IgD-negative memory B cell (primary cell): ENCODE measurements at regions not wholly inside any gene's neighbourhood (a gene's known extent, or its start where the extent isn't known, plus 50 kb on each side); places are given as distances from the start of the nearest gene placed in this dataset.
"Not testable (repeated sequence)": the region's sequence is repeated elsewhere in the genome, so short reads cannot be mapped to it uniquely, and the experiment has no call there.

ENCODE experiments used
- H3K27ac Mint-ChIP-seq, 3 donors: one replicate each; pipeline ENCODE4 v1.8.0; 2020 to 2022; ENCODE audit warnings: mild to moderate bottlenecking in 3 of 3, mixed read lengths in 3 of 3, moderate library complexity in 1 of 3
- H3K27me3 Mint-ChIP-seq: one replicate; pipeline ENCODE4 v1.8.0; 2021; ENCODE audit warnings: mixed read lengths
- H3K36me3 Mint-ChIP-seq: one replicate; pipeline ENCODE4 v1.8.0; 2020; ENCODE audit warnings: mild to moderate bottlenecking, mixed read lengths
- H3K4me1 Mint-ChIP-seq, 3 donors: one replicate each; pipeline ENCODE4 v1.8.0; 2020 to 2022; ENCODE audit warnings: mixed read lengths in 3 of 3, mild to moderate bottlenecking in 1 of 3
- H3K4me3 Mint-ChIP-seq, 4 donors: one replicate each; pipeline ENCODE4 v1.8.0; 2020 to 2022; ENCODE audit warnings: mild to moderate bottlenecking in 4 of 4, mixed read lengths in 4 of 4, moderate library complexity in 3 of 4
- H3K9me3 Mint-ChIP-seq, 3 donors: one replicate each; pipeline ENCODE4 v1.8.0; 2020 to 2021; ENCODE audit warnings: mixed read lengths in 3 of 3, mild to moderate bottlenecking in 1 of 3

GRCh38 chr2:5203134-5203755 is 488.9 kb upstream of the SOX11 start:
- H3K36me3 Mint-ChIP-seq: no peaks in the 10 kb centered on the region
- H3K4me3 Mint-ChIP-seq: no peak overlapping the region
- no peaks in the 10 kb centered on the region for H3K27me3 Mint-ChIP-seq
- H3K4me1 Mint-ChIP-seq: no peaks in the 10 kb centered on the region
- no peak overlapping the region for H3K27ac Mint-ChIP-seq
- peaks cover 4 to 8% (median 4%) of the 10 kb centered on the region in 3 donors for H3K9me3 Mint-ChIP-seq

GRCh38 chr2:5206742-5207141 is 485.4 kb upstream of the SOX11 start:
- not testable (repeated sequence) for H3K36me3 Mint-ChIP-seq, H3K4me1 Mint-ChIP-seq, H3K27ac Mint-ChIP-seq, H3K4me3 Mint-ChIP-seq, H3K9me3 Mint-ChIP-seq, H3K27me3 Mint-ChIP-seq

- H3K27me3 Mint-ChIP-seq: no peaks in the 10 kb centered on the region
- no peaks in the 10 kb centered on the region for H3K4me1 Mint-ChIP-seq
- H3K4me3 Mint-ChIP-seq: no peak overlapping the region
- H3K36me3 Mint-ChIP-seq: no peaks in the 10 kb centered on the region
- no peak overlapping the region for H3K27ac Mint-ChIP-seq
- peaks cover 0 to 14% (median 3%) of the 10 kb centered on the region in 3 donors for H3K9me3 Mint-ChIP-seq
Measured at GRCh38 chr2:5215989-5216607, 476.1 kb upstream of the SOX11 start.

- Mint-ChIP-seq H3K4me3 (no peak overlapping the region), H3K9me3 (peaks cover 0 to 7% (median 0%) of the 10 kb centered on the region in 3 donors), H3K4me1 (no peaks in the 10 kb centered on the region), H3K36me3 (no peaks in the 10 kb centered on the region), H3K27ac (no peak overlapping the region), H3K27me3 (no peaks in the 10 kb centered on the region)
Measured at GRCh38 chr2:5227062-5227699, 465.0 kb upstream of the SOX11 start.

- Mint-ChIP-seq H3K27me3 (no peaks in the 10 kb centered on the region), H3K27ac (no peak overlapping the region), H3K9me3 (peaks cover 0 to 2% (median 0%) of the 10 kb centered on the region in 3 donors), H3K36me3 (no peaks in the 10 kb centered on the region), H3K4me1 (no peaks in the 10 kb centered on the region), H3K4me3 (no peak overlapping the region)
Measured at GRCh38 chr2:5229574-5229973, 462.6 kb upstream of the SOX11 start.

GRCh38 chr2:5230444-5230843 is 461.7 kb upstream of the SOX11 start:
- H3K4me1 Mint-ChIP-seq: no peaks in the 10 kb centered on the region
- H3K4me3 Mint-ChIP-seq: peak overlapping the region in 1 of 4 donors; percentile 70
- H3K9me3 Mint-ChIP-seq: no peaks in the 10 kb centered on the region
- no peaks in the 10 kb centered on the region for H3K27me3 Mint-ChIP-seq
- H3K36me3 Mint-ChIP-seq: no peaks in the 10 kb centered on the region
- no peak overlapping the region for H3K27ac Mint-ChIP-seq

- no peak overlapping the region for H3K27ac Mint-ChIP-seq
- H3K4me3 Mint-ChIP-seq: no peak overlapping the region
- H3K4me1 Mint-ChIP-seq: no peaks in the 10 kb centered on the region
- H3K27me3 Mint-ChIP-seq: no peaks in the 10 kb centered on the region
- H3K36me3 Mint-ChIP-seq: no peaks in the 10 kb centered on the region
- no peaks in the 10 kb centered on the region for H3K9me3 Mint-ChIP-seq
Measured at GRCh38 chr2:5230855-5231254, 461.3 kb upstream of the SOX11 start.

- Mint-ChIP-seq H3K4me1 (no peaks in the 10 kb centered on the region), H3K36me3 (no peaks in the 10 kb centered on the region), H3K9me3 (no peaks in the 10 kb centered on the region), H3K4me3 (no peak overlapping the region), H3K27me3 (no peaks in the 10 kb centered on the region), H3K27ac (no peak overlapping the region)
Measured at GRCh38 chr2:5231287-5231686, 460.9 kb upstream of the SOX11 start.

- no peaks in the 10 kb centered on the region for H3K36me3 Mint-ChIP-seq
- H3K27ac Mint-ChIP-seq: no peak overlapping the region
- H3K27me3 Mint-ChIP-seq: no peaks in the 10 kb centered on the region
- no peak overlapping the region for H3K4me3 Mint-ChIP-seq
- H3K4me1 Mint-ChIP-seq: no peaks in the 10 kb centered on the region
- peaks cover 0 to 5% (median 1%) of the 10 kb centered on the region in 3 donors for H3K9me3 Mint-ChIP-seq
Measured at GRCh38 chr2:5234563-5234962, 457.6 kb upstream of the SOX11 start.

- Mint-ChIP-seq H3K4me3 (no peak overlapping the region), H3K27me3 (no peaks in the 10 kb centered on the region), H3K27ac (no peak overlapping the region), H3K9me3 (peaks cover 0 to 5% (median 1%) of the 10 kb centered on the region in 3 donors), H3K4me1 (no peaks in the 10 kb centered on the region), H3K36me3 (no peaks in the 10 kb centered on the region)
Measured at GRCh38 chr2:5235701-5236100, 456.5 kb upstream of the SOX11 start.

- H3K4me1 Mint-ChIP-seq: no peaks in the 10 kb centered on the region
- no peaks in the 10 kb centered on the region for H3K27me3 Mint-ChIP-seq
- no peak overlapping the region for H3K4me3 Mint-ChIP-seq
- peaks cover 0 to 5% (median 3%) of the 10 kb centered on the region in 3 donors for H3K9me3 Mint-ChIP-seq
- no peak overlapping the region for H3K27ac Mint-ChIP-seq
- no peaks in the 10 kb centered on the region for H3K36me3 Mint-ChIP-seq
Measured at GRCh38 chr2:5236249-5236648, 455.9 kb upstream of the SOX11 start.

GRCh38 chr2:5242751-5243150 is 449.4 kb upstream of the SOX11 start:
- no peak overlapping the region for H3K27ac Mint-ChIP-seq
- H3K36me3 Mint-ChIP-seq: no peaks in the 10 kb centered on the region
- no peak overlapping the region for H3K4me3 Mint-ChIP-seq
- no peaks in the 10 kb centered on the region for H3K27me3 Mint-ChIP-seq
- no peaks in the 10 kb centered on the region for H3K4me1 Mint-ChIP-seq
- H3K9me3 Mint-ChIP-seq: peaks cover 0 to 10% (median 6%) of the 10 kb centered on the region in 3 donors

- Mint-ChIP-seq H3K27me3 (no peaks in the 10 kb centered on the region), H3K4me3 (no peak overlapping the region), H3K36me3 (no peaks in the 10 kb centered on the region), H3K27ac (no peak overlapping the region), H3K4me1 (no peaks in the 10 kb centered on the region), H3K9me3 (peaks cover 2 to 22% (median 10%) of the 10 kb centered on the region in 3 donors)
Measured at GRCh38 chr2:5250482-5250881, 441.7 kb upstream of the SOX11 start.

GRCh38 chr2:5253263-5253662 is 438.9 kb upstream of the SOX11 start:
- Mint-ChIP-seq H3K4me1 (no peaks in the 10 kb centered on the region), H3K9me3 (peaks cover 5 to 13% (median 6%) of the 10 kb centered on the region in 3 donors), H3K27me3 (no peaks in the 10 kb centered on the region), H3K36me3 (no peaks in the 10 kb centered on the region), H3K27ac (no peak overlapping the region), H3K4me3 (no peak overlapping the region)

GRCh38 chr2:5254791-5255332 is 437.3 kb upstream of the SOX11 start:
- no peak overlapping the region for H3K4me3 Mint-ChIP-seq
- H3K4me1 Mint-ChIP-seq: no peaks in the 10 kb centered on the region
- H3K36me3 Mint-ChIP-seq: no peaks in the 10 kb centered on the region
- peaks cover 9 to 13% (median 10%) of the 10 kb centered on the region in 3 donors for H3K9me3 Mint-ChIP-seq
- H3K27me3 Mint-ChIP-seq: no peaks in the 10 kb centered on the region
- H3K27ac Mint-ChIP-seq: no peak overlapping the region
